CD14-positive monocyte (primary cell): ENCODE measurements at regions not wholly inside any gene's neighbourhood (a gene's known extent, or its start where the extent isn't known, plus 50 kb on each side); places are given as distances from the start of the nearest gene placed in this dataset.

Experiments used
- DNase-seq, 3 donors: peaks; one replicate each; pipeline ENCODE4 v3.0.0-alpha.2; 2011 to 2022
- H2AFZ ChIP-seq: 2 replicates; pipeline ENCODE4 v1.6.0; 2012; ENCODE audit warnings: mild to moderate bottlenecking, low read depth, low read length, inconsistent platforms; ENCODE audit not compliant: insufficient read depth, poor library complexity, severe bottlenecking
- H3K27ac ChIP-seq, 2 donors: 1 replicate in 1 of 2; 2 replicates in 1 of 2; pipeline ENCODE4 v1.5.1; 2012 to 2013; ENCODE audit warnings: low read length in 2 of 2, control low read depth in 1 of 2, inconsistent platforms in 1 of 2, low read depth in 1 of 2, mild to moderate bottlenecking in 1 of 2
- H3K27me3 ChIP-seq, 2 donors: one replicate each; pipeline versions ENCODE4 v1.6.0 to v1.6.1; 2011 to 2013; ENCODE audit warnings: low read length in 2 of 2; ENCODE audit not compliant: control insufficient read depth in 2 of 2, insufficient read depth in 2 of 2
- H3K36me3 ChIP-seq, 2 donors: replicated peaks in 1 of 2; 1 replicate in 1 of 2; 2 replicates in 1 of 2; pipeline versions ENCODE4 v1.5.1 to v1.6.1; 2012 to 2013; ENCODE audit warnings: low read length in 2 of 2, control low read depth in 1 of 2, inconsistent platforms in 1 of 2, mild to moderate bottlenecking in 1 of 2; ENCODE audit not compliant: insufficient read depth in 2 of 2, control insufficient read depth in 1 of 2
- H3K4me1 ChIP-seq, 2 donors: 1 replicate in 1 of 2; 2 replicates in 1 of 2; pipeline versions ENCODE4 v1.5.1 to v1.6.1; 2012 to 2013; ENCODE audit warnings: low read length in 2 of 2, control low read depth in 1 of 2, inconsistent platforms in 1 of 2, mild to moderate bottlenecking in 1 of 2, moderate library complexity in 1 of 2; ENCODE audit not compliant: insufficient read depth in 2 of 2, control insufficient read depth in 1 of 2
- H3K4me2 ChIP-seq: replicated peaks from 2 replicates; pipeline ENCODE3; 2012; ENCODE audit warnings: low read length, moderate library complexity, mild to moderate bottlenecking; ENCODE audit not compliant: poor library complexity, severe bottlenecking; ENCODE audit errors: extremely low read depth
- H3K4me3 ChIP-seq, 3 experiments: fragments of 200-600 bp in 1 of 3; sonication (generic) in 1 of 3; replicated peaks in 1 of 3; 1 replicate in 2 of 3; 2 replicates in 1 of 3; pipeline ENCODE4 v1.5.1; 2011 to 2013; ENCODE audit warnings: low read length in 3 of 3, mild to moderate bottlenecking in 3 of 3, control low read depth in 2 of 3, low read depth in 2 of 3, inconsistent platforms in 1 of 3, moderate library complexity in 1 of 3
- H3K79me2 ChIP-seq: 2 replicates; pipeline ENCODE4 v1.6.0; 2012; ENCODE audit warnings: mild to moderate bottlenecking, control low read depth, inconsistent platforms, low read length, moderate library complexity; ENCODE audit not compliant: insufficient read depth
- H3K9ac ChIP-seq: 2 replicates; pipeline ENCODE4 v1.6.0; 2017; ENCODE audit warnings: low read length, mild to moderate bottlenecking; ENCODE audit not compliant: insufficient read depth, poor library complexity, severe bottlenecking
- H3K9me3 ChIP-seq, 2 donors: replicated peaks in 1 of 2; 1 replicate in 1 of 2; 2 replicates in 1 of 2; pipeline versions ENCODE4 v1.5.1 to v1.6.1; 2012 to 2013; ENCODE audit warnings: low read length in 2 of 2, control low read depth in 1 of 2; ENCODE audit not compliant: control insufficient read depth in 1 of 2, insufficient read depth in 1 of 2
- H4K20me1 ChIP-seq: 2 replicates; pipeline ENCODE4 v1.6.0; 2012; ENCODE audit warnings: mild to moderate bottlenecking, low read length, control low read depth, moderate library complexity; ENCODE audit not compliant: insufficient read depth
- H3K27ac Mint-ChIP-seq, 7 donors: one replicate each; pipeline ENCODE4 v1.8.0; 2020; ENCODE audit warnings: mild to moderate bottlenecking in 7 of 7, mixed read lengths in 7 of 7, moderate library complexity in 6 of 7, inconsistent platforms in 2 of 7
- H3K27me3 Mint-ChIP-seq, 3 donors: one replicate each; pipeline ENCODE4 v1.8.0; 2021 to 2022; ENCODE audit warnings: low read depth in 3 of 3, mild to moderate bottlenecking in 3 of 3, mixed read lengths in 3 of 3, moderate library complexity in 3 of 3, inconsistent platforms in 1 of 3
- H3K36me3 Mint-ChIP-seq, 2 donors: one replicate each; pipeline ENCODE4 v1.8.0; 2020; ENCODE audit warnings: mixed read lengths in 2 of 2, inconsistent platforms in 1 of 2, mild to moderate bottlenecking in 1 of 2
- H3K4me1 Mint-ChIP-seq: one replicate; pipeline ENCODE4 v1.8.0; 2020; ENCODE audit warnings: mild to moderate bottlenecking, mixed read lengths
- H3K4me3 Mint-ChIP-seq, 2 donors: one replicate each; pipeline ENCODE4 v1.8.0; 2020; ENCODE audit warnings: mild to moderate bottlenecking in 2 of 2, mixed read lengths in 2 of 2, moderate library complexity in 1 of 2
- H3K9me3 Mint-ChIP-seq, 7 donors: one replicate each; pipeline ENCODE4 v1.8.0; 2020 to 2022; ENCODE audit warnings: mixed read lengths in 7 of 7, mild to moderate bottlenecking in 6 of 7, moderate library complexity in 6 of 7, inconsistent platforms in 2 of 7
- WGBS: methylation state at CpG from one replicate; pipeline ENCODE4 v1.1.5; 2013; ENCODE audit warnings: missing lambda C conversion rate; ENCODE audit not compliant: insufficient coverage; 5-methylcytosine and 5-hydroxymethylcytosine counted together
- intact Hi-C, 2 donors: fragments of 100-400 bp; cut with micrococcal nuclease; formaldehyde crosslinking; loops; one replicate each; pipeline versions ENCODE4 v1.15.0 to v1.15.1; 2023
- TF ChIP-seq, protein P1 (sequence below): fragments of 200-600 bp; IDR thresholded peaks from one replicate; pipeline ENCODE4 v1.8.0; 2022; ENCODE audit warnings: antibody characterized with exemption, mild to moderate bottlenecking

- no peak overlapping the region for H3K4me3 Mint-ChIP-seq
- H3K4me1 Mint-ChIP-seq: no peaks in the 10 kb centered on the region
- Histone ChIP-seq H3K27ac (no peak overlapping the region), H3K9ac (no peak overlapping the region), H3K4me2 (no peak overlapping the region), H4K20me1 (no peaks in the 10 kb centered on the region), H3K36me3 (no peaks in the 10 kb centered on the region), H3K79me2 (no peaks in the 10 kb centered on the region), H2AFZ (no peak overlapping the region), H3K9me3 (peaks cover 0 to 10% of the 10 kb centered on the region in 2 donors), H3K4me3 (no peak overlapping the region), H3K4me1 (no peaks in the 10 kb centered on the region), H3K27me3 (no peaks in the 10 kb centered on the region)
- WGBS: no CpG with 5 or more reads among the region's 2 CpGs
- no peaks in the 10 kb centered on the region for H3K36me3 Mint-ChIP-seq
- H3K27me3 Mint-ChIP-seq: no peaks in the 10 kb centered on the region
- peaks cover 6 to 11% (median 7%) of the 10 kb centered on the region in 7 donors for H3K9me3 Mint-ChIP-seq
- DNase-seq: no peak
- intact Hi-C loops: no loop called here
- TF ChIP-seq, protein P1, sequence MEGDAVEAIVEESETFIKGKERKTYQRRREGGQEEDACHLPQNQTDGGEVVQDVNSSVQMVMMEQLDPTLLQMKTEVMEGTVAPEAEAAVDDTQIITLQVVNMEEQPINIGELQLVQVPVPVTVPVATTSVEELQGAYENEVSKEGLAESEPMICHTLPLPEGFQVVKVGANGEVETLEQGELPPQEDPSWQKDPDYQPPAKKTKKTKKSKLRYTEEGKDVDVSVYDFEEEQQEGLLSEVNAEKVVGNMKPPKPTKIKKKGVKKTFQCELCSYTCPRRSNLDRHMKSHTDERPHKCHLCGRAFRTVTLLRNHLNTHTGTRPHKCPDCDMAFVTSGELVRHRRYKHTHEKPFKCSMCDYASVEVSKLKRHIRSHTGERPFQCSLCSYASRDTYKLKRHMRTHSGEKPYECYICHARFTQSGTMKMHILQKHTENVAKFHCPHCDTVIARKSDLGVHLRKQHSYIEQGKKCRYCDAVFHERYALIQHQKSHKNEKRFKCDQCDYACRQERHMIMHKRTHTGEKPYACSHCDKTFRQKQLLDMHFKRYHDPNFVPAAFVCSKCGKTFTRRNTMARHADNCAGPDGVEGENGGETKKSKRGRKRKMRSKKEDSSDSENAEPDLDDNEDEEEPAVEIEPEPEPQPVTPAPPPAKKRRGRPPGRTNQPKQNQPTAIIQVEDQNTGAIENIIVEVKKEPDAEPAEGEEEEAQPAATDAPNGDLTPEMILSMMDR: no peak
- no peak overlapping the region for H3K27ac Mint-ChIP-seq
Measured at GRCh38 chr13:30147421-30147820, 159.9 kb downstream of the KATNAL1 start.

GRCh38 chr13:30147015-30147414 lies 160.3 kb downstream of the KATNAL1 start:
- H3K4me2 ChIP-seq: no peak overlapping the region
- no peak overlapping the region for H3K27ac Mint-ChIP-seq
- no peaks in the 10 kb centered on the region for H3K36me3 Mint-ChIP-seq
- no peak overlapping the region for H2AFZ ChIP-seq
- peaks cover 0 to 10% of the 10 kb centered on the region in 2 donors for H3K9me3 ChIP-seq
- H3K4me3 Mint-ChIP-seq: no peak overlapping the region
- peaks cover 6 to 11% (median 7%) of the 10 kb centered on the region in 7 donors for H3K9me3 Mint-ChIP-seq
- no peak overlapping the region for H3K4me3 ChIP-seq
- TF ChIP-seq, protein P1: no peak
- no peaks in the 10 kb centered on the region for H3K4me1 Mint-ChIP-seq
- no peaks in the 10 kb centered on the region for H3K79me2 ChIP-seq
- no peaks in the 10 kb centered on the region for H3K4me1 ChIP-seq
- no peaks in the 10 kb centered on the region for H3K27me3 ChIP-seq
- no peak overlapping the region for H3K27ac ChIP-seq
- intact Hi-C loops: no loop called here
- H3K27me3 Mint-ChIP-seq: no peaks in the 10 kb centered on the region
- H4K20me1 ChIP-seq: no peaks in the 10 kb centered on the region
- H3K9ac ChIP-seq: no peak overlapping the region
- 100% methylated on average over 1 of the region's 4 CpGs for WGBS
- no peak for DNase-seq
- H3K36me3 ChIP-seq: no peaks in the 10 kb centered on the region
